ENCODE measurements at regions not wholly inside any gene's neighbourhood (a gene's known extent, or its start where the extent isn't known, plus 50 kb on each side); places are given as distances from the start of the nearest gene placed in this dataset.

DNA sequence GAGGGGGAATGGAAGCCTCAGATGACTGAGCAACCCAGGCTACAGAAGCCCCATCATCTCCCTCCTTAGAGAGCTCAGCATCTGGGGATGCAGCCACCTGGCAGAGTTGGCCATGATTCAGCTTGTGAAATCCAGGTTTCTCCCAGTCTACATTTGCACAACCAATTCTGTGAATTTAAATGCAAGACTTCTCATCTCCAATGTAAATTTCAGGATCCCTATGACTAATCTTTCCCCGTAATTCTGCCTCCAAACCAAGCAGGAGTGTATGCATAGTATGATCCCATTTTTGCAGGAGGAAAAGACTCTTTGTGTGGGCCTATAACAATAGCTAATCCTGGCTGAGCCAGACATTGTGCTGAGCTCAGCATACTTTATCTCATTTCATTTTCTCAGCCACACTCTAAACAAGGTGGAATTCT, 59.6 kb upstream of the IL17B start:
- TF ChIP-seq CTCF (IDR thresholded peaks at IDR 0.05 in 8 of 11, conservative IDR thresholded peaks at IDR 0.05 in 3 of 11) (no peak), POLR2AphosphoS5 (IDR thresholded peaks at IDR 0.05) (no peak), POLR2A (IDR thresholded peaks at IDR 0.05) (no peak)
